ENCODE measurements at regions not wholly inside any gene's neighbourhood (a gene's known extent, or its start where the extent isn't known, plus 50 kb on each side); places are given as distances from the start of the nearest gene placed in this dataset.

- Histone ChIP-seq H3K4me3 (ENCODE audit: low read depth in 1 of 2, low read length in 2 of 2) (no peak overlapping the region), H3K4me1 (ENCODE audit: control insufficient read depth in 2 of 2, insufficient read depth in 2 of 2, low read length in 1 of 2) (peaks cover 0 to 2% of the 10 kb centered on the region in 2 donors), H3K27me3 (ENCODE audit: control insufficient read depth in 1 of 2, insufficient read depth in 2 of 2, low read length in 2 of 2) (no peaks in the 10 kb centered on the region), H3K36me3 (ENCODE audit: control insufficient read depth in 2 of 2, insufficient read depth in 2 of 2, low read length in 1 of 2) (no peaks in the 10 kb centered on the region), H3K27ac (ENCODE audit: low read depth in 2 of 2, low read length in 1 of 2) (no peak overlapping the region), H3K9me3 (ENCODE audit: control insufficient read depth in 2 of 2, insufficient read depth in 1 of 2, low read depth in 1 of 2, low read length in 1 of 2) (no peaks in the 10 kb centered on the region)
- 62 to 71% methylated on average over 11 of the region's 11 CpGs for WGBS, 2 donors
Observed at GRCh38 chr10:121662945-121663917, 65.0 kb upstream of the FGFR2 start.

- Histone ChIP-seq H3K4me1 (ENCODE audit: control insufficient read depth in 2 of 2, insufficient read depth in 2 of 2, low read length in 1 of 2) (peaks cover 0 to 2% of the 10 kb centered on the region in 2 donors), H3K36me3 (ENCODE audit: control insufficient read depth in 2 of 2, insufficient read depth in 2 of 2, low read length in 1 of 2) (no peaks in the 10 kb centered on the region), H3K27me3 (ENCODE audit: control insufficient read depth in 1 of 2, insufficient read depth in 2 of 2, low read length in 2 of 2) (no peaks in the 10 kb centered on the region), H3K27ac (ENCODE audit: low read depth in 2 of 2, low read length in 1 of 2) (no peak overlapping the region), H3K9me3 (ENCODE audit: control insufficient read depth in 2 of 2, insufficient read depth in 1 of 2, low read depth in 1 of 2, low read length in 1 of 2) (no peaks in the 10 kb centered on the region), H3K4me3 (ENCODE audit: low read depth in 1 of 2, low read length in 2 of 2) (no peak overlapping the region)
- 84 to 92% methylated on average over 13 of the region's 13 CpGs for WGBS, 2 donors
Observed at GRCh38 chr10:121662531-121662930, 64.3 kb upstream of the FGFR2 start.

GRCh38 chr10:121661451-121661851 lies 63.2 kb upstream of the FGFR2 start:
- Histone ChIP-seq H3K27ac (ENCODE audit: low read depth in 2 of 2, low read length in 1 of 2) (no peak overlapping the region), H3K36me3 (ENCODE audit: control insufficient read depth in 2 of 2, insufficient read depth in 2 of 2, low read length in 1 of 2) (no peaks in the 10 kb centered on the region), H3K4me1 (ENCODE audit: control insufficient read depth in 2 of 2, insufficient read depth in 2 of 2, low read length in 1 of 2) (peaks cover 0 to 2% of the 10 kb centered on the region in 2 donors), H3K27me3 (ENCODE audit: control insufficient read depth in 1 of 2, insufficient read depth in 2 of 2, low read length in 2 of 2) (no peaks in the 10 kb centered on the region), H3K4me3 (ENCODE audit: low read depth in 1 of 2, low read length in 2 of 2) (no peak overlapping the region), H3K9me3 (ENCODE audit: control insufficient read depth in 2 of 2, insufficient read depth in 1 of 2, low read depth in 1 of 2, low read length in 1 of 2) (no peaks in the 10 kb centered on the region)
- 82 to 87% methylated on average over 14 of the region's 14 CpGs for WGBS, 2 donors

GRCh38 chr10:121659236-121659635 lies 61.0 kb upstream of the FGFR2 start:
- Histone ChIP-seq H3K4me1 (ENCODE audit: control insufficient read depth in 2 of 2, insufficient read depth in 2 of 2, low read length in 1 of 2) (peaks cover 0 to 2% of the 10 kb centered on the region in 2 donors), H3K4me3 (ENCODE audit: low read depth in 1 of 2, low read length in 2 of 2) (no peak overlapping the region), H3K27ac (ENCODE audit: low read depth in 2 of 2, low read length in 1 of 2) (no peak overlapping the region), H3K27me3 (ENCODE audit: control insufficient read depth in 1 of 2, insufficient read depth in 2 of 2, low read length in 2 of 2) (no peaks in the 10 kb centered on the region), H3K9me3 (ENCODE audit: control insufficient read depth in 2 of 2, insufficient read depth in 1 of 2, low read depth in 1 of 2, low read length in 1 of 2) (no peaks in the 10 kb centered on the region), H3K36me3 (ENCODE audit: control insufficient read depth in 2 of 2, insufficient read depth in 2 of 2, low read length in 1 of 2) (no peaks in the 10 kb centered on the region)
- WGBS, 2 donors = 90 to 91% methylated on average over 10 of the region's 10 CpGs

- no peaks in the 10 kb centered on the region for H3K36me3 ChIP-seq (ENCODE audit: control insufficient read depth in 2 of 2, insufficient read depth in 2 of 2, low read length in 1 of 2)
- no peaks in the 10 kb centered on the region for H3K27me3 ChIP-seq (ENCODE audit: control insufficient read depth in 1 of 2, insufficient read depth in 2 of 2, low read length in 2 of 2)
- H3K27ac ChIP-seq (ENCODE audit: low read depth in 2 of 2, low read length in 1 of 2) = no peak overlapping the region
- peaks cover 0 to 2% of the 10 kb centered on the region in 2 donors for H3K4me1 ChIP-seq (ENCODE audit: control insufficient read depth in 2 of 2, insufficient read depth in 2 of 2, low read length in 1 of 2)
- H3K9me3 ChIP-seq (ENCODE audit: control insufficient read depth in 2 of 2, insufficient read depth in 1 of 2, low read depth in 1 of 2, low read length in 1 of 2) = no peaks in the 10 kb centered on the region
- 51 to 62% methylated on average over 3 of the region's 3 CpGs for WGBS, 2 donors
- H3K4me3 ChIP-seq (ENCODE audit: low read depth in 1 of 2, low read length in 2 of 2) = no peak overlapping the region
Observed at GRCh38 chr10:121658611-121659010, 60.4 kb upstream of the FGFR2 start.

GRCh38 chr10:121658111-121658510 lies 59.9 kb upstream of the FGFR2 start:
- 92 to 94% methylated on average over 5 of the region's 5 CpGs for WGBS, 2 donors
- Histone ChIP-seq H3K4me3 (ENCODE audit: low read depth in 1 of 2, low read length in 2 of 2) (no peak overlapping the region), H3K27ac (ENCODE audit: low read depth in 2 of 2, low read length in 1 of 2) (no peak overlapping the region), H3K9me3 (ENCODE audit: control insufficient read depth in 2 of 2, insufficient read depth in 1 of 2, low read depth in 1 of 2, low read length in 1 of 2) (no peaks in the 10 kb centered on the region), H3K4me1 (ENCODE audit: control insufficient read depth in 2 of 2, insufficient read depth in 2 of 2, low read length in 1 of 2) (peaks cover 0 to 2% of the 10 kb centered on the region in 2 donors), H3K27me3 (ENCODE audit: control insufficient read depth in 1 of 2, insufficient read depth in 2 of 2, low read length in 2 of 2) (no peaks in the 10 kb centered on the region), H3K36me3 (ENCODE audit: control insufficient read depth in 2 of 2, insufficient read depth in 2 of 2, low read length in 1 of 2) (no peaks in the 10 kb centered on the region)

- Histone ChIP-seq H3K4me1 (ENCODE audit: control insufficient read depth in 2 of 2, insufficient read depth in 2 of 2, low read length in 1 of 2) (no peaks in the 10 kb centered on the region), H3K4me3 (ENCODE audit: low read depth in 1 of 2, low read length in 2 of 2) (no peak overlapping the region), H3K9me3 (ENCODE audit: control insufficient read depth in 2 of 2, insufficient read depth in 1 of 2, low read depth in 1 of 2, low read length in 1 of 2) (no peaks in the 10 kb centered on the region), H3K27ac (ENCODE audit: low read depth in 2 of 2, low read length in 1 of 2) (no peak overlapping the region), H3K36me3 (ENCODE audit: control insufficient read depth in 2 of 2, insufficient read depth in 2 of 2, low read length in 1 of 2) (no peaks in the 10 kb centered on the region), H3K27me3 (ENCODE audit: control insufficient read depth in 1 of 2, insufficient read depth in 2 of 2, low read length in 2 of 2) (no peaks in the 10 kb centered on the region)
- WGBS, 2 donors = 50 to 61% methylated on average over 12 of the region's 12 CpGs
Observed at GRCh38 chr10:121655254-121656144, 57.3 kb upstream of the FGFR2 start.

GRCh38 chr10:121654021-121654545 lies 55.8 kb upstream of the FGFR2 start:
- no peak overlapping the region for H3K4me3 ChIP-seq (ENCODE audit: low read depth in 1 of 2, low read length in 2 of 2)
- no peaks in the 10 kb centered on the region for H3K27me3 ChIP-seq (ENCODE audit: control insufficient read depth in 1 of 2, insufficient read depth in 2 of 2, low read length in 2 of 2)
- H3K27ac ChIP-seq (ENCODE audit: low read depth in 2 of 2, low read length in 1 of 2) = no peak overlapping the region
- no peaks in the 10 kb centered on the region for H3K9me3 ChIP-seq (ENCODE audit: control insufficient read depth in 2 of 2, insufficient read depth in 1 of 2, low read depth in 1 of 2, low read length in 1 of 2)
- no peaks in the 10 kb centered on the region for H3K36me3 ChIP-seq (ENCODE audit: control insufficient read depth in 2 of 2, insufficient read depth in 2 of 2, low read length in 1 of 2)
- no peaks in the 10 kb centered on the region for H3K4me1 ChIP-seq (ENCODE audit: control insufficient read depth in 2 of 2, insufficient read depth in 2 of 2, low read length in 1 of 2)
- 70% methylated on average over 10 of the region's 10 CpGs for WGBS, 2 donors

GRCh38 chr10:121653608-121654007 lies 55.4 kb upstream of the FGFR2 start:
- H3K27ac ChIP-seq (ENCODE audit: low read depth in 2 of 2, low read length in 1 of 2) = no peak overlapping the region

More at GRCh38 chr10:121653608-121654007, 55.4 kb upstream of the FGFR2 start:
- Histone ChIP-seq H3K4me3 (ENCODE audit: low read depth in 1 of 2, low read length in 2 of 2) (no peak overlapping the region), H3K9me3 (ENCODE audit: control insufficient read depth in 2 of 2, insufficient read depth in 1 of 2, low read depth in 1 of 2, low read length in 1 of 2) (no peaks in the 10 kb centered on the region), H3K4me1 (ENCODE audit: control insufficient read depth in 2 of 2, insufficient read depth in 2 of 2, low read length in 1 of 2) (no peaks in the 10 kb centered on the region), H3K27me3 (ENCODE audit: control insufficient read depth in 1 of 2, insufficient read depth in 2 of 2, low read length in 2 of 2) (no peaks in the 10 kb centered on the region), H3K36me3 (ENCODE audit: control insufficient read depth in 2 of 2, insufficient read depth in 2 of 2, low read length in 1 of 2) (no peaks in the 10 kb centered on the region)
- 86 to 93% methylated on average over 8 of the region's 8 CpGs for WGBS, 2 donors

Data from esophagus (tissue), 2 donors.